Breast epithelium (tissue), 3 donors: ENCODE measurements at regions not wholly inside any gene's neighbourhood (a gene's known extent, or its start where the extent isn't known, plus 50 kb on each side); places are given as distances from the start of the nearest gene placed in this dataset.

Experiments
- CTCF ChIP-seq, 3 donors: fragments of 450-650 bp; IDR thresholded peaks; one replicate each; pipeline ENCODE4 v1.5.1; 2016 to 2017; ENCODE audit warnings: antibody characterized with exemption in 3 of 3, mild to moderate bottlenecking in 3 of 3, moderate library complexity in 3 of 3
- POLR2A ChIP-seq: fragments of 450-650 bp; IDR thresholded peaks from one replicate; pipeline ENCODE4 v1.6.1; 2016; ENCODE audit warnings: antibody characterized with exemption, mild to moderate bottlenecking, moderate library complexity
- POLR2AphosphoS5 ChIP-seq, 3 donors: sonication (generic); formaldehyde crosslinking; IDR thresholded peaks; one replicate each; pipeline ENCODE4 v1.6.1; 2017; ENCODE audit warnings: antibody characterized with exemption in 3 of 3

GRCh38 chr3:498487-498886, 301.9 kb downstream of the CHL1 start:
- no peak for TF ChIP-seq CTCF (IDR thresholded peaks at IDR 0.05)
- no peak for TF ChIP-seq POLR2A
- no peak for TF ChIP-seq POLR2AphosphoS5 (IDR thresholded peaks at IDR 0.05)
